ENCODE measurements at regions not wholly inside any gene's neighbourhood (a gene's known extent, or its start where the extent isn't known, plus 50 kb on each side); places are given as distances from the start of the nearest gene placed in this dataset.

DNA sequence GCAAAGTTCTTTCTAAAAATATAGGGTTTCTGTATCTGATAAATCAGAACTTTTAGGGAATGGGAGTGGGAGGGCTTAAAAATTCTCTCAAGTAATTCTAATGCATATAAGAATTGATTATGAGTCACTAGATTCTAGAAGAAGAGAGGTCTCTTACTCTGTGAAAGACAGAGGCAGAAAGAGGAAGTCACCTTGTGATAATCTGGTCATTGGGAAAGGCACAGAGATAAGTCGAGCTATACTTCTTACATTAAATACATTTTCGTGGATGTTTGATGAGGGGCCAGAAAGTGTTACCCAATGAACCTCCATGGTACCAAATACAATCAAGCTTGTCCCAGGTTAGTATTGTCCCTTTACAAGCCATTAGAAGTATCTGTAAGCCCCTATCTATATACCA lies 134.4 kb downstream of the MAD2L1 start:
- no peak for DNase-seq

DNA sequence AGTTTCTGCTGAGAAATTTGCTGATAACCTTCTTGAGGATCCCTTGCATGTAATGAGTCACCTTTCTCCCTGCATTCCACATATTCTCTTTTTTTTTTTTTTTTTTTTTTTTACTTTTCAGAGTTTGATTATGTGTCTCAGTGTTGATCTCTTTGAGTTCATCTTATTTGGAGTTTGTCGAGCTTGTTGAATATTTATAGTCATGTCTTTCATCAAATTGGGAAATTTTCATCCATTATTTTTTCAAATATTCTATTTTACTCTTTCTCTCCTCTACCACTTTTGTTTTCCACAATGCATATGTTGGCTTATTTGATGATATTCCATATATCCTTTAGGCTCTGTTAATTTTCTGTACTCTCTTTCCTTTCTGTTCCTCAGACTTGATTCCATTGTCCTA lies 136.1 kb downstream of the MAD2L1 start:
- DNase-seq, result no peak

DNA sequence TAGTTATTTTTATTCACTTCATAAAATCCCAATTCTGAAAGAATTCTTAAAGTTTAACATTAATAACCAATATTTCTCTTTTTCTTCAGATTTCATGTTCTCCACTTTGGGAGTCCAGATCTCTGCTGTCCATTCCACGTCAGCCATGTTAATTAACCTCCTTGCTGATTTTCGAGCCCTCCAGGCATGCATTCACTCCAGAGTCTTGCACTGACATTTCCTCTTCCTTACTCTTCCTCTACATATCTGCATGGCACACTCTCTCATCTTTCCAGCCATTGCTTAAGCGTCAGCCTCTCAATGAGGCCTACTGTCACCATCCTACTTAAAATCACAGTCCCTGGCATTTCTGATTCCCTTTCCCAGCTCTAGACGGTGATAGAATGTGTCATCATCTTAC lies 144.8 kb downstream of the MAD2L1 start:
- DNase-seq, result no peak

DNA sequence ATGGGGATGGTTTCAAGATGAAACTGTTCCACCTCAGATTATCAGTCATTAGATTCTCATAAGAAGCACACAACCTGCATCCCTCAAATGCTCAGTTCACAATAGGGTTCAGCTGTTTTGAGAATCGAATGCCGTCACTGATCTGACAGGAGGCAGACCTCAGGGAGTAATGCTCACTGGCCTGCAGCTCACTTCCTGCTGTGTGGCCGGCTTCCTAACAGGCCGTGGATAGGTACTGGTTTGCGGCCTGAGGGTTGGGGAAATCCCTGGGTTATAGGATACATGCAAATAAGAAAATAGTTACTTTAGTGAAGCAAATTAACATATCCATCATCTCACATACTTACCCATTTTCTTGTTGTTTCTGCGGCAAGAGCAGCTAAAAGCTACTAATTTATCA lies 160.4 kb downstream of the MAD2L1 start:
- no peak for DNase-seq

DNA sequence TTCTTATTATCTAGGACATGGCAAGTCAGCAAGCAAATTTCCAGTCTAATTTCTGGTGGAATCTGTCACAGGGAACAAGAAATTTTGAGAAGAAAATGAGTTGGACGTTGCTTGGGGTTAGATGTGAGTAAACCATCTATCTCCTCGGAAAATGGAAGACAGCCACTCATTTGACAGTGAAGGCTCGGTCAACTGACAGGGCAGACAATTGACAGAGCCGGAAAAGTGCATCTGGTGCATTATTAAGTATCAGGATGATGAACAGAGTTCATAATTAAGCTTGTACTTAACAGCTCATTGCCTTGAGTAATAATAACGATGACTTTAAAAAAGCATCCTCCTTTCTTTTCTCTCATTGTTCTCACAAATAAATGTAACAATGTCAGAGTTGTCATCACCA lies 168.4 kb downstream of the MAD2L1 start:
- no peak for DNase-seq

GRCh38 chr4:119897260-119897659 lies 169.4 kb downstream of the MAD2L1 start:
- DNase-seq, result no peak

DNA sequence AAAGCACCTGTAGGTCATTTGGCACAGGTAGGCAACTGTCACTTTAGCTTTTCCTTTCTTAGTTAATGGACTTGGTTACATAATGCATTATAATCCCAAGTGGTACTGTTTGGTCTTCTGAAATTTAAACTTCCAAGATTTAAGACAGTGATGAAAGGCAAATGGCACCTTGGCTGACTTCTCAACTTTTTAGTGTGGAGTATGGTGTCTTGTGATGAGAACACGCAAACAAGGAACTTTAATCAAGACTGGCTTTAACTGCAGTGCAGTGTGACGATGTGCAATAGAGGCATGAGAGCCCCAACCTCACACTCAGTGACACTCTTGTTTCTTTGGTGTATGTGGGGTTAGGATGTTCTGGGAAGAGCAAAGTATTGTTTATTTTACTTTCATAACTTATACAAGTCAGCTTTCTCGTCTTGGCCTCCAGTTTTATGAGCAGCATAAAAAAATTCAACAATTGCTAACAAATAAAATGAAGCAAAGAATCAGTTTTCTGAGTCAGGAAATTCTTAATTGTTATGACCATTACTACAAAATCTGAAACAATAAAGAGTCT lies 171.9 kb downstream of the MAD2L1 start:
- no peak for DNase-seq

DNA sequence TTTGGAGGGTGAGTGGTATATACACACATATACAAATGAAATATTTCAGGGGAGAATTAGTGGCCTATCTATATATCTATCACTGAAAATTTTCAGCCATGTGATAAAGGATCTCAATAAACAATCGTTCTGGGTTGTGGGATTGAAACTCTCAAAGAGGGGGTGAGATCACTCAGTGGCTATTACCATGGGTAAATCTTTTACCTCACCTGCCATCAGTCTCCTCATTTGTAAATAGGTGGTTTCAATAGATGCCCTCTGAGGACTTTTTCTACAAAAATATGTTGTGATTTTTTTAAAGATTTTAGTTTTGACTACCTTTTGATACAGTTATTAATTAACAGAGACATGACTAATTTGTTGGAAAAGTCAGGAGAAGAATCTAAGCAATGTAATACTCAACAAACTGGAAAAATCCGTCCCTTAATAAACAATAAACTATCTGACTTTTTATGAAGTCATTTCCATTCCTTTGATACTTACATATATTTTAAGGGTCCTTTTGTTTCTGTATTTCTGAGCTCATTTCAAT lies 192.8 kb downstream of the MAD2L1 start:
- DNase-seq, result no peak

DNA sequence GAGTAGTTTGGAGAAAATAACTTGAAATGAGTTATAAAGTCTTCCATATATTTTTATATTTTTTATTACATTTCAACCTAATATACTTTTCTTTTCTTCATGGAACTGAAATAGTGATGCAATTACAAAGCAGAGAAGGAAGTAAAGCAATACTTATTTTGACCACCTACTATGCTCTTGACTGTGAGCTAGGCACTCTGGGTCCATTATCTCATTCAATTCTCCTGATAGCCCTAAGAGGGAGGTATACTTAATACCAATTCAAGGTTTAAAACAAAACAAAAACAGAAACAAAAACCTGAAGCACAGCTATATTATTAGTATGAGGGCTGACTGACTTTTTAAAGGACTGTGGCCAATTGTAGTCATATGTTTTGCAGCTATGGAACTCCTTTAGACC lies 193.5 kb downstream of the MAD2L1 start:
- no peak for DNase-seq

- no peak for DNase-seq
These were observed 194.2 kb downstream of the MAD2L1 start for GRCh38 chr4:119872371-119873016.

GRCh38 chr4:119870856-119871255 lies 195.8 kb downstream of the MAD2L1 start:
- DNase-seq, result no peak

DNA sequence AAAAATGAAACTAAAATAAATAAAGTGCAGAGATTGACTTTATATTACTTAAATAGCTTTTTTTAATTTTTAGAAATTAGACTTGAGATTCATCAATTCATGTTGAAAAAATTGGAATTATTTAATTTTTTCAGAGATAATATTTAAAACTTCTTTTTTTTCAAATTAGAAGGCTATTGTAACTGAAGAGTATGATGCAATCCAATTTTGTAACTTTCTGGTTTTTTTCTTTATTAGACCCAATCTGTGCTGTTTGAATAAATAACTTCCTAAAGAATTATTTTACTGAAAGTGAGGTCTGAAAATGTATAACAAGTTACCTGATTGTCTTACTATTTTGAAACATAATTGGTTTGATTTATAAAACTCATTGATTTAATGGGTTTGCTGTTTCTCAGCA lies 200.9 kb downstream of the MAD2L1 start:
- DNase-seq, result no peak

GRCh38 chr4:119865389-119865788 lies 201.3 kb downstream of the MAD2L1 start:
- DNase-seq, result no peak

DNA sequence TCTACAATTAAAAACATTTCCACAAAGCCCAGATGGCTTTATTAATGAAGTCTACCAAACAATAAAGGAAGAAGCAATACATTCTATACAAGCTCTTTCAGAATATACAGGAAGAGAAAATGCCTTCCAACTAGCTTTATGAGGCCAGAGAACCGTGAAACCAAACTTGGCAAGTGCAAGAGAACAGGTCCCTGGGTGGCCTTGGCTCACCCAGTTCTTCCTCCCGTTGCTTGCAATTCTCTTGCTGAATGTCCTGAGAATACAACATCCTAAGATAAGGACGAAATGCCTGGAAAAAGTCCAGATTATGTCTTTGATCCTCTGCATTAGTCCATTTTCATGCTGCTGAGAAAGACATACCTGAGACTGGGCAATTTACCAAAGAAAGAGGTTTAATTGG lies 204.9 kb downstream of the MAD2L1 start:
- no peak for DNase-seq

GRCh38 chr4:119858176-119858575 lies 208.5 kb downstream of the MAD2L1 start:
- DNase-seq, result peak; percentile 9

- peak; percentile 25 for DNase-seq
These were observed 212.3 kb downstream of the MAD2L1 start for GRCh38 chr4:119854364-119854763.

DNA sequence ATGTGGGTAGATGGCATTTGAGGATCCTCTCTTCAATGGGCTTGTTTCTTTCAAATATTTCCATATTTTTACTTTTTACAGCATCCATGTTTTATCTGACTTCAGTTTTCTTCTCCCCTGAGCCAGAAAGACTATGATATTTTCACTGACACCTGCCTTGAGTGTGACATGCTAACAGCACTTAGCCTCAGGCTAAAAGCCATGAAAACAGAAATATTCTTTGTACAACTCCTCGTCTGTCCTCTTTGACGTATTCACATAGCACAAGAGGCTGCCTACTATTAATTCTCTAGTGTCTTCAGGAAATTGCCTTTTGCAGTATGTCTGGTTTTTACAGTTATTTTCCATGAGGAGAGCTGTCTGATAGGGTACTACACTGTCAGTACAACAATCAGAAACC lies 215.0 kb downstream of the MAD2L1 start:
- DNase-seq, result no peak

- DNase-seq, result peak; percentile 30
These were observed 212.8 kb upstream of the PDE5A start for GRCh38 chr4:119841361-119841760.

GRCh38 chr4:119835613-119835910 lies 207.0 kb upstream of the PDE5A start:
- peak; percentile 75 for DNase-seq

- DNase-seq, result peak; percentile 37
These were observed 206.5 kb upstream of the PDE5A start for GRCh38 chr4:119834906-119835612.

GRCh38 chr4:119833611-119834010 lies 205.0 kb upstream of the PDE5A start:
- DNase-seq, result peak; percentile 86

GRCh38 chr4:119832776-119833175 lies 204.2 kb upstream of the PDE5A start:
- DNase-seq, result peak; percentile 82

GRCh38 chr4:119829326-119829725 lies 200.7 kb upstream of the PDE5A start:
- DNase-seq, result no peak

DNA sequence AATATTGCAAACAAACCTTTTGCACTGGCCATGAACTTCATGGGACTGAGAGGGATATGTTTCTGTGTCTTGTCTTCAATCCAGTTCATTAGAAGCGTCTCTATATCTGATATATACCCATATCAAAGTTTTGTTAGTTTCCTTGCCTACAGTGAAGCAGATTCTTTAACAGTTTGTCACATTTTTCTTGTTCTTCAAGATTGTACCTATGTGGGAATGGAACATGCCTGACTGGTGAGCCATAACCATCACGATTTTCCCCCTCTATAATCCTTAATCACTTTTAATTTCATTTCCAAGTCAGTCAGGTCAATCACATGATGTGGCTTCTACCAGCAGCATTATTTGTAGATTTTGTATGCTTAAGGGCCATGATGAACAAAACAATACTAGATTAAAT lies 197.1 kb upstream of the PDE5A start:
- DNase-seq, result no peak
